Kidney (tissue), 13 donors: ENCODE measurements at regions not wholly inside any gene's neighbourhood (a gene's known extent, or its start where the extent isn't known, plus 50 kb on each side); places are given as distances from the start of the nearest gene placed in this dataset.
"Not testable (repeated sequence)": the region's sequence is repeated elsewhere in the genome, so short reads cannot be mapped to it uniquely, and the experiment has no call there.

Source experiments
- DNase-seq, 5 donors: peaks; one replicate each; pipeline ENCODE4 v3.0.0-alpha.2; 2013 to 2020
- FAIRE-seq: peaks from 2 replicates; lab custom pipeline; 2012; peaks lifted over from hg19 to GRCh38; lab: Jason Lieb, UNC
- H3K27ac ChIP-seq, 2 donors: one replicate each; pipeline ENCODE4 v1.7.0; 2013; ENCODE audit warnings: low read depth in 2 of 2, low read length in 2 of 2, inconsistent platforms in 1 of 2
- H3K27me3 ChIP-seq: one replicate; pipeline ENCODE4 v1.7.1; 2013; ENCODE audit warnings: low read length, inconsistent platforms; ENCODE audit not compliant: control insufficient read depth, insufficient read depth
- H3K36me3 ChIP-seq, 3 donors: one replicate each; pipeline versions ENCODE4 v1.7.0 to v1.7.1; 2013; ENCODE audit warnings: low read length in 3 of 3, control low read depth in 1 of 3, inconsistent platforms in 1 of 3; ENCODE audit not compliant: insufficient read depth in 3 of 3, control insufficient read depth in 2 of 3
- H3K4me1 ChIP-seq, 3 donors: one replicate each; pipeline versions ENCODE4 v1.7.0 to v1.7.1; 2013; ENCODE audit warnings: low read length in 3 of 3, inconsistent platforms in 1 of 3, low read depth in 1 of 3; ENCODE audit not compliant: control insufficient read depth in 2 of 3, insufficient read depth in 2 of 3
- H3K4me3 ChIP-seq, 3 donors: one replicate each; pipeline versions ENCODE4 v1.7.0 to v1.8.1; 2013; ENCODE audit warnings: low read length in 3 of 3, control low read depth in 1 of 3, inconsistent platforms in 1 of 3
- H3K9ac ChIP-seq, 3 donors: one replicate each; pipeline versions ENCODE4 v1.7.0 to v1.7.1; 2013; ENCODE audit warnings: low read length in 3 of 3, control low read depth in 1 of 3, inconsistent platforms in 1 of 3
- H3K9me3 ChIP-seq, 3 donors: one replicate each; pipeline versions ENCODE4 v1.7.0 to v1.7.1; 2013; ENCODE audit warnings: low read length in 3 of 3, control low read depth in 1 of 3, inconsistent platforms in 1 of 3; ENCODE audit not compliant: control insufficient read depth in 2 of 3, insufficient read depth in 1 of 3
- intact Hi-C: fragments of 100-400 bp; cut with DNase I; formaldehyde crosslinking; loops from one replicate; pipeline ENCODE4 v1.11.1; 2022
- TF ChIP-seq, protein P1 (sequence below): IDR thresholded peaks from 3 replicates; pipeline ENCODE4 v1.5.1; 2012; ENCODE audit warnings: mild to moderate bottlenecking, moderate library complexity, borderline replicate concordance; ENCODE audit not compliant: insufficient read depth; ENCODE audit errors: extremely low read depth
- donor health status: control.
- donor health status: control.
- donor health status: control.
- donor health status: control.
- donor health status: control.
- donor health status: DM: yes; HTN: yes; CAD: no.
- donor health status: Normal renal cell carcinoma (clear cell type).

DNA sequence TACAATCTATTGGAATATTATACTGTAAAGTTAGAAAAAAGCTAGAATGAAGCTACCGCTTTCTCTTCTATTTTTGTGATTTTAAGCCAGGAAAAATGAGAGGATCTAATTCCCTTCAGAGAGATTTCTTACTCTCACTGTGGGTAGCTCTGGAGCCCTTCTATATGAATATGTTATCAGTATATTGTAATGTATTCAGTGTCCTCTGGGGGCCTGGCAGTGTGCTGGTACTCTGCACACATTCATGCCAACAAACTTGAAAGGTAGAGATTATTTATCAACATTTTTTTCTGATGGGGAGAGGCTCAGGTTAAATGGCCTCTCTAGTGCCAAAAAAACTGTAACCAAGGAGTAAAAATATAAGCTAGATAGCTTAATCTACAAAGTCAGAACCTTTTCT lies 292.8 kb downstream of the TTC6 start:
- Histone ChIP-seq H3K4me1 (no peaks in the 10 kb centered on the region), H3K36me3 (no peaks in the 10 kb centered on the region), H3K9ac (no peak overlapping the region), H3K27me3 (no peaks in the 10 kb centered on the region), H3K27ac (no peak overlapping the region), H3K9me3 (no peaks in the 10 kb centered on the region), H3K4me3 (no peak overlapping the region)
- TF ChIP-seq, protein P1, sequence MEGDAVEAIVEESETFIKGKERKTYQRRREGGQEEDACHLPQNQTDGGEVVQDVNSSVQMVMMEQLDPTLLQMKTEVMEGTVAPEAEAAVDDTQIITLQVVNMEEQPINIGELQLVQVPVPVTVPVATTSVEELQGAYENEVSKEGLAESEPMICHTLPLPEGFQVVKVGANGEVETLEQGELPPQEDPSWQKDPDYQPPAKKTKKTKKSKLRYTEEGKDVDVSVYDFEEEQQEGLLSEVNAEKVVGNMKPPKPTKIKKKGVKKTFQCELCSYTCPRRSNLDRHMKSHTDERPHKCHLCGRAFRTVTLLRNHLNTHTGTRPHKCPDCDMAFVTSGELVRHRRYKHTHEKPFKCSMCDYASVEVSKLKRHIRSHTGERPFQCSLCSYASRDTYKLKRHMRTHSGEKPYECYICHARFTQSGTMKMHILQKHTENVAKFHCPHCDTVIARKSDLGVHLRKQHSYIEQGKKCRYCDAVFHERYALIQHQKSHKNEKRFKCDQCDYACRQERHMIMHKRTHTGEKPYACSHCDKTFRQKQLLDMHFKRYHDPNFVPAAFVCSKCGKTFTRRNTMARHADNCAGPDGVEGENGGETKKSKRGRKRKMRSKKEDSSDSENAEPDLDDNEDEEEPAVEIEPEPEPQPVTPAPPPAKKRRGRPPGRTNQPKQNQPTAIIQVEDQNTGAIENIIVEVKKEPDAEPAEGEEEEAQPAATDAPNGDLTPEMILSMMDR, result no peak
- DNase-seq (no peak), FAIRE-seq (no peak)
- intact Hi-C loops, result no loop called here

- Histone ChIP-seq H3K4me3 (no peak overlapping the region), H3K9me3 (no peaks in the 10 kb centered on the region), H3K4me1 (no peaks in the 10 kb centered on the region), H3K27me3 (no peaks in the 10 kb centered on the region), H3K9ac (no peak overlapping the region), H3K27ac (no peak overlapping the region), H3K36me3 (no peaks in the 10 kb centered on the region)
- DNase-seq (no peak), FAIRE-seq (no peak)
- TF ChIP-seq, protein P1, result no peak
- intact Hi-C loops, result no loop called here
Observed at GRCh38 chr14:37889087-37889486, 293.7 kb downstream of the TTC6 start.

DNA sequence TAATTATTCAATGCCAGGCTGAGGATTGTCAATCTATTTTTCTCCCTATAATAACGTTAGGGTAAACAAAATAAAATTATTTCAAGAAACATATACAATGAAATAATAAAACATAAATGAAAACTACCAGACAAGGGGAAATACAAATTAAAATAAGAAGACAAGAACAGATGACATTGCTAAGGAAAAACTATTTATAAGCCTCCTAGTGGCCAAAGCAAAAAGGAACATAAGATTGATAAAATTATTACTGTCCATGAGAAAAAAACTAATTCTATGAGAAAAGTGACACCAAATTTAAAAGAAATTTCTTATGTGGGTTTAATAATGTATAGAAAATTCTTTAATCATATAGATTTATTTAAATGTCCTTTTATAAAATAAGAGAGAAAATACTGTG lies 294.7 kb downstream of the TTC6 start:
- no peak for FAIRE-seq
- intact Hi-C loops, result no loop called here
- Histone ChIP-seq H3K27me3 (no peaks in the 10 kb centered on the region), H3K9me3 (no peaks in the 10 kb centered on the region), H3K36me3 (no peaks in the 10 kb centered on the region), H3K4me1 (no peaks in the 10 kb centered on the region), H3K9ac (no peak overlapping the region), H3K4me3 (no peak overlapping the region), H3K27ac (no peak overlapping the region)
- DNase-seq, result no peak
- TF ChIP-seq, protein P1, result no peak

- H3K36me3 ChIP-seq, H3K9me3 ChIP-seq, H3K9ac ChIP-seq, H3K27ac ChIP-seq, H3K4me3 ChIP-seq, H3K27me3 ChIP-seq, FAIRE-seq, H3K4me1 ChIP-seq, DNase-seq, intact Hi-C loops: not testable (repeated sequence)
Observed at GRCh38 chr14:37891500-37891899, 296.1 kb downstream of the TTC6 start.
